Loucy (cell line): ENCODE measurements at regions not wholly inside any gene's neighbourhood (a gene's known extent, or its start where the extent isn't known, plus 50 kb on each side); places are given as distances from the start of the nearest gene placed in this dataset.

Source experiments
- H2AFZ ChIP-seq: fragments of 200-600 bp; sonication (generic); 2 replicates; pipeline ENCODE4 v1.6.0; 2016; ENCODE audit warnings: antibody characterized with exemption, mild to moderate bottlenecking, low read length, moderate library complexity
- H3F3A ChIP-seq: fragments of 200-600 bp; 2 replicates; pipeline ENCODE4 v1.6.0; 2016; ENCODE audit warnings: antibody characterized with exemption, low read depth, mild to moderate bottlenecking
- H3K27me3 ChIP-seq: fragments of 200-600 bp; sonication (generic); 2 replicates; pipeline ENCODE4 v1.6.1; 2014; ENCODE audit warnings: low read length, mild to moderate bottlenecking; ENCODE audit not compliant: insufficient read depth, poor library complexity, severe bottlenecking
- H3K36me3 ChIP-seq: fragments of 200-600 bp; sonication (generic); 2 replicates; pipeline ENCODE4 v1.6.1; 2016; ENCODE audit warnings: low read length; ENCODE audit not compliant: insufficient read depth
- H3K4me1 ChIP-seq: fragments of 200-600 bp; sonication (generic); 2 replicates; pipeline ENCODE4 v1.5.1; 2014; ENCODE audit warnings: low read length, mild to moderate bottlenecking; ENCODE audit not compliant: insufficient read depth, poor library complexity, severe bottlenecking
- H3K4me2 ChIP-seq: fragments of 200-600 bp; sonication (generic); 2 replicates; pipeline ENCODE4 v1.6.0; 2014; ENCODE audit warnings: antibody characterized with exemption, low read length, low read depth, mild to moderate bottlenecking; ENCODE audit not compliant: poor library complexity, severe bottlenecking
- H3K4me3 ChIP-seq: fragments of 200-600 bp; sonication (generic); 2 replicates; pipeline ENCODE4 v1.5.1; 2014; ENCODE audit warnings: low read length, mild to moderate bottlenecking, mixed read lengths; ENCODE audit not compliant: poor library complexity, severe bottlenecking
- H3K79me2 ChIP-seq: fragments of 200-600 bp; sonication (generic); 2 replicates; pipeline ENCODE4 v1.6.1; 2014; ENCODE audit warnings: low read length; ENCODE audit not compliant: insufficient read depth
- H3K9ac ChIP-seq: fragments of 200-600 bp; sonication (generic); 2 replicates; pipeline ENCODE4 v1.6.0; 2014; ENCODE audit warnings: mild to moderate bottlenecking, low read depth, low read length, moderate library complexity; ENCODE audit not compliant: poor library complexity, severe bottlenecking
- H3K9me2 ChIP-seq: fragments of 200-600 bp; sonication (generic); replicated peaks from 2 replicates; pipeline ENCODE4 v1.6.1; 2016; ENCODE audit warnings: low read depth, low read length, mixed read lengths
- H3K9me3 ChIP-seq: fragments of 200-600 bp; sonication (generic); 2 replicates; pipeline ENCODE4 v1.6.1; 2014; ENCODE audit warnings: mild to moderate bottlenecking, antibody characterized with exemption, low read length, low read depth; ENCODE audit not compliant: insufficient read depth
- H4K20me1 ChIP-seq: fragments of 200-600 bp; sonication (generic); 2 replicates; pipeline ENCODE4 v1.6.0; 2014; ENCODE audit warnings: antibody characterized with exemption, low read length, mild to moderate bottlenecking; ENCODE audit not compliant: insufficient read depth, poor library complexity, severe bottlenecking
- EZH2phosphoT487 ChIP-seq: fragments of 200-600 bp; IDR thresholded peaks from 2 replicates; pipeline ENCODE4 v1.6.1; 2018; ENCODE audit warnings: antibody characterized with exemption, mild to moderate bottlenecking, moderate library complexity, borderline replicate concordance
- TF ChIP-seq, protein P1 (sequence below): fragments of 200-600 bp; sonication (generic); conservative IDR thresholded peaks from 2 replicates; pipeline ENCODE4 v1.5.1; 2014; ENCODE audit warnings: mild to moderate bottlenecking, antibody characterized with exemption, low read length

DNA sequence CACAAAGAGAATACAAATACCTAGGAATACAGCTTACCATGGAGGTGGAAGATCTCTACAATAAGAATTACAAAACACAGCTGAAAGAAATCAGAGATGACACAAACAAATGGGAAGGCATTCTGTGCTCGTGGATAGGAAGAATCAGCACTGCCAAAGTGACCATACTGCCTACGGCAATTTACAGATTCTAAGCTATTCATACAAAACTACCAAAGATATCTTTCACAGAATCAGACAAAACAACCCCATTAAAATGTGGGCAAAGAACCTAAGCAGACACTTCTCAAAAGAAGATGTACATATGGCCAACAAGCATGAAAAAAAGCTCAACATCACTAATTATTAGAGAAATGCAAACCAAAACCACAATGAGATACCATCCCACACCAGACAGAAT lies 133.2 kb upstream of the SSTR4 start:
- no peaks in the 10 kb centered on the region for H3K4me1 ChIP-seq
- H3F3A ChIP-seq = no peaks in the 10 kb centered on the region
- H2AFZ ChIP-seq = no peak overlapping the region
- H3K9me3 ChIP-seq = no peaks in the 10 kb centered on the region
- H3K9ac ChIP-seq = no peak overlapping the region
- no peaks in the 10 kb centered on the region for H3K27me3 ChIP-seq
- H3K4me3 ChIP-seq = no peak overlapping the region
- H3K36me3 ChIP-seq = no peaks in the 10 kb centered on the region
- H3K4me2 ChIP-seq = no peak overlapping the region
- H3K79me2 ChIP-seq = no peaks in the 10 kb centered on the region
- no peaks in the 10 kb centered on the region for H4K20me1 ChIP-seq
- no peaks in the 10 kb centered on the region for H3K9me2 ChIP-seq
- no peak for TF ChIP-seq EZH2phosphoT487
- TF ChIP-seq, protein P1, sequence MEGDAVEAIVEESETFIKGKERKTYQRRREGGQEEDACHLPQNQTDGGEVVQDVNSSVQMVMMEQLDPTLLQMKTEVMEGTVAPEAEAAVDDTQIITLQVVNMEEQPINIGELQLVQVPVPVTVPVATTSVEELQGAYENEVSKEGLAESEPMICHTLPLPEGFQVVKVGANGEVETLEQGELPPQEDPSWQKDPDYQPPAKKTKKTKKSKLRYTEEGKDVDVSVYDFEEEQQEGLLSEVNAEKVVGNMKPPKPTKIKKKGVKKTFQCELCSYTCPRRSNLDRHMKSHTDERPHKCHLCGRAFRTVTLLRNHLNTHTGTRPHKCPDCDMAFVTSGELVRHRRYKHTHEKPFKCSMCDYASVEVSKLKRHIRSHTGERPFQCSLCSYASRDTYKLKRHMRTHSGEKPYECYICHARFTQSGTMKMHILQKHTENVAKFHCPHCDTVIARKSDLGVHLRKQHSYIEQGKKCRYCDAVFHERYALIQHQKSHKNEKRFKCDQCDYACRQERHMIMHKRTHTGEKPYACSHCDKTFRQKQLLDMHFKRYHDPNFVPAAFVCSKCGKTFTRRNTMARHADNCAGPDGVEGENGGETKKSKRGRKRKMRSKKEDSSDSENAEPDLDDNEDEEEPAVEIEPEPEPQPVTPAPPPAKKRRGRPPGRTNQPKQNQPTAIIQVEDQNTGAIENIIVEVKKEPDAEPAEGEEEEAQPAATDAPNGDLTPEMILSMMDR = no peak

DNA sequence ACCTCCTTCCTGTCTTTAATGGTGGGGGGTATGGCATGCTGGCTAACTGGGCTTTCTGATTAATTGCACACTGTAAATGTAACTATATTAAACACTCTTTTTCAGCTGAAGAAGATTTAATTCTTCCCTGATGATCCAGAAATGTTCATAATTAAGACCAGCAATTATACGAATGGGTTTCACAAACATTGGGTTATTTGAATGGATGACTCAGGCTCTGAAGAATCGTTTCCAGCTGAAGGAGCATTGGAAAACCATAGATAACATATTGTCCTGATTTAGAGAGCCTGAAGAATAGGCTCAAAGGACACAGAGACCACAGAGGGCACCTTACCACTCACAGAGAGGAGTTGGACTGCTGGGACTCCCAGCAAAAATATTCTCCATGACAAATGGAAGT lies 130.7 kb upstream of the SSTR4 start:
- H3K79me2 ChIP-seq = no peaks in the 10 kb centered on the region
- H3K4me3 ChIP-seq = no peak overlapping the region
- H3K36me3 ChIP-seq = no peaks in the 10 kb centered on the region
- H2AFZ ChIP-seq = no peak overlapping the region
- no peaks in the 10 kb centered on the region for H3F3A ChIP-seq
- no peaks in the 10 kb centered on the region for H4K20me1 ChIP-seq
- TF ChIP-seq, protein P1 = no peak
- TF ChIP-seq EZH2phosphoT487 = no peak
- H3K4me2 ChIP-seq = no peak overlapping the region
- no peak overlapping the region for H3K9ac ChIP-seq
- no peaks in the 10 kb centered on the region for H3K4me1 ChIP-seq
- no peaks in the 10 kb centered on the region for H3K9me2 ChIP-seq
- H3K9me3 ChIP-seq = no peaks in the 10 kb centered on the region
- H3K27me3 ChIP-seq = no peaks in the 10 kb centered on the region

DNA sequence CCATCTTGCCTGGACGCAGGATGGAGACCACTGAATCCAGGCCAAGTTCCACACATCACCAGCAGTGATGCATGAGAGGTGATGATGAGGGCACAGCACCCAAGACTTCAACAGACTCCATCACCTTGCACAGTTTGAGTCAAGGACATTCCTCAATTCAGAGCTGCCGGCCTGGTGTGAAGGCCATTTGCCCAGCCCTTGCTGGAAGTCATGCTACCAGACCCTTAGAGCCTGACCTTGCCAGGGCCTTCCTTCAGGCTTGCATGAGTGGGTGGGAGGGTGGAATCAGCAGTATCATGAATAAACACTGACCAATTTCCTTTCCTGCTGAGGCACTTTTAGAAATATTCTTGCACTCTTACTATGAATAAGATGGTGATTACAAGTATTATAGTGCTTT lies 130.2 kb upstream of the SSTR4 start:
- Histone ChIP-seq H3K36me3 (no peaks in the 10 kb centered on the region), H3K4me3 (no peak overlapping the region), H4K20me1 (no peaks in the 10 kb centered on the region), H3K4me2 (no peak overlapping the region), H3K27me3 (no peaks in the 10 kb centered on the region), H3K9me3 (no peaks in the 10 kb centered on the region), H3K79me2 (no peaks in the 10 kb centered on the region), H2AFZ (no peak overlapping the region), H3K9ac (no peak overlapping the region), H3F3A (no peaks in the 10 kb centered on the region), H3K4me1 (no peaks in the 10 kb centered on the region), H3K9me2 (no peaks in the 10 kb centered on the region)
- TF ChIP-seq EZH2phosphoT487 = no peak
- TF ChIP-seq, protein P1 = no peak
